OCI-LY3 (cell line): ENCODE measurements at regions not wholly inside any gene's neighbourhood (a gene's known extent, or its start where the extent isn't known, plus 50 kb on each side); places are given as distances from the start of the nearest gene placed in this dataset.

Source experiments
- H2AFZ ChIP-seq: fragments of 200-600, 300-600 bp; shearing (Covaris generic); 2 replicates; pipeline ENCODE4 v1.6.0; 2014; ENCODE audit warnings: antibody characterized with exemption, low read depth, low read length
- H3K27ac ChIP-seq: fragments of 200-600, 300-600 bp; sonication (generic); 2 replicates; pipeline ENCODE4 v1.5.1; 2014; ENCODE audit warnings: mild to moderate bottlenecking, low read length, moderate library complexity, mixed read lengths
- H3K27me3 ChIP-seq: fragments of 200-600, 300-600 bp; sonication (generic); 2 replicates; pipeline ENCODE4 v1.6.1; 2014; ENCODE audit warnings: low read depth, low read length, mixed read lengths
- H3K36me3 ChIP-seq: fragments of 200-600, 300-600 bp; sonication (generic); replicated peaks from 2 replicates; pipeline ENCODE3; 2014; ENCODE audit warnings: low read depth, low read length, mixed read lengths
- H3K4me1 ChIP-seq: fragments of 300-600, 200-600 bp; sonication (generic); 2 replicates; pipeline ENCODE4 v1.6.1; 2014; ENCODE audit warnings: low read length, mixed read lengths
- H3K4me2 ChIP-seq: fragments of 200-600, 300-600 bp; sonication (generic); 2 replicates; pipeline ENCODE4 v1.6.1; 2014; ENCODE audit warnings: low read length, mixed read lengths
- H3K4me3 ChIP-seq: fragments of 300-600, 200-600 bp; sonication (generic); 2 replicates; pipeline ENCODE4 v1.5.1; 2014; ENCODE audit warnings: antibody characterized with exemption, mild to moderate bottlenecking, low read length, moderate library complexity
- H3K79me2 ChIP-seq: fragments of 300-600, 200-600 bp; shearing (Covaris generic); 2 replicates; pipeline ENCODE4 v1.6.1; 2014; ENCODE audit warnings: mild to moderate bottlenecking, low read length, mixed read lengths
- H3K9ac ChIP-seq: fragments of 300-600, 200-600 bp; shearing (Covaris generic); 2 replicates; pipeline ENCODE4 v1.6.0; 2014; ENCODE audit warnings: mild to moderate bottlenecking, low read length, moderate library complexity
- H3K9me3 ChIP-seq: fragments of 200-600, 300-600 bp; shearing (Covaris generic); 2 replicates; pipeline ENCODE4 v1.6.1; 2014; ENCODE audit warnings: low read length, mixed read lengths; ENCODE audit not compliant: insufficient read depth
- H4K20me1 ChIP-seq: fragments of 200-600, 300-600 bp; sonication (generic); 2 replicates; pipeline ENCODE4 v1.6.1; 2016; ENCODE audit warnings: low read length, mixed read lengths; ENCODE audit not compliant: insufficient read depth
- EZH2phosphoT487 ChIP-seq: fragments of 200-600 bp; shearing (Covaris generic); IDR thresholded peaks from 2 replicates; pipeline ENCODE4 v1.6.1; 2018; ENCODE audit warnings: antibody characterized with exemption, mixed run types, low read depth
- TF ChIP-seq, protein P1 (sequence below): fragments of 200-600, 300-600 bp; sonication (generic); IDR thresholded peaks from 2 replicates; pipeline ENCODE4 v1.5.1; 2014; ENCODE audit warnings: antibody characterized with exemption, low read length, low read depth

- Histone ChIP-seq H3K4me2 (no peak overlapping the region), H4K20me1 (no peaks in the 10 kb centered on the region), H3K9ac (no peak overlapping the region), H3K9me3 (no peaks in the 10 kb centered on the region), H3K79me2 (no peaks in the 10 kb centered on the region), H3K4me3 (no peak overlapping the region), H2AFZ (no peak overlapping the region), H3K27ac (no peak overlapping the region), H3K4me1 (peaks cover 10% of the 10 kb centered on the region; the same call in 1 of the 2 replicates), H3K27me3 (no peaks in the 10 kb centered on the region), H3K36me3 (no peaks in the 10 kb centered on the region)
- no peak for TF ChIP-seq EZH2phosphoT487
- TF ChIP-seq, protein P1, sequence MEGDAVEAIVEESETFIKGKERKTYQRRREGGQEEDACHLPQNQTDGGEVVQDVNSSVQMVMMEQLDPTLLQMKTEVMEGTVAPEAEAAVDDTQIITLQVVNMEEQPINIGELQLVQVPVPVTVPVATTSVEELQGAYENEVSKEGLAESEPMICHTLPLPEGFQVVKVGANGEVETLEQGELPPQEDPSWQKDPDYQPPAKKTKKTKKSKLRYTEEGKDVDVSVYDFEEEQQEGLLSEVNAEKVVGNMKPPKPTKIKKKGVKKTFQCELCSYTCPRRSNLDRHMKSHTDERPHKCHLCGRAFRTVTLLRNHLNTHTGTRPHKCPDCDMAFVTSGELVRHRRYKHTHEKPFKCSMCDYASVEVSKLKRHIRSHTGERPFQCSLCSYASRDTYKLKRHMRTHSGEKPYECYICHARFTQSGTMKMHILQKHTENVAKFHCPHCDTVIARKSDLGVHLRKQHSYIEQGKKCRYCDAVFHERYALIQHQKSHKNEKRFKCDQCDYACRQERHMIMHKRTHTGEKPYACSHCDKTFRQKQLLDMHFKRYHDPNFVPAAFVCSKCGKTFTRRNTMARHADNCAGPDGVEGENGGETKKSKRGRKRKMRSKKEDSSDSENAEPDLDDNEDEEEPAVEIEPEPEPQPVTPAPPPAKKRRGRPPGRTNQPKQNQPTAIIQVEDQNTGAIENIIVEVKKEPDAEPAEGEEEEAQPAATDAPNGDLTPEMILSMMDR = no peak
Observed at GRCh38 chr10:4688168-4688567, 137.8 kb upstream of the AKR1E2 start.

GRCh38 chr10:4687397-4687796, 138.6 kb upstream of the AKR1E2 start:
- TF ChIP-seq, protein P1 = no peak
- TF ChIP-seq EZH2phosphoT487 = no peak
- H2AFZ ChIP-seq = no peak overlapping the region
- no peak overlapping the region for H3K4me2 ChIP-seq
- no peaks in the 10 kb centered on the region for H3K27me3 ChIP-seq
- H3K4me1 ChIP-seq = peaks cover 13% of the 10 kb centered on the region; the same call in 1 of the 2 replicates
- H4K20me1 ChIP-seq = no peaks in the 10 kb centered on the region
- H3K4me3 ChIP-seq = no peak overlapping the region
- no peaks in the 10 kb centered on the region for H3K36me3 ChIP-seq
- H3K9me3 ChIP-seq = no peaks in the 10 kb centered on the region
- no peak overlapping the region for H3K9ac ChIP-seq
- H3K79me2 ChIP-seq = no peaks in the 10 kb centered on the region
- no peak overlapping the region for H3K27ac ChIP-seq

DNA sequence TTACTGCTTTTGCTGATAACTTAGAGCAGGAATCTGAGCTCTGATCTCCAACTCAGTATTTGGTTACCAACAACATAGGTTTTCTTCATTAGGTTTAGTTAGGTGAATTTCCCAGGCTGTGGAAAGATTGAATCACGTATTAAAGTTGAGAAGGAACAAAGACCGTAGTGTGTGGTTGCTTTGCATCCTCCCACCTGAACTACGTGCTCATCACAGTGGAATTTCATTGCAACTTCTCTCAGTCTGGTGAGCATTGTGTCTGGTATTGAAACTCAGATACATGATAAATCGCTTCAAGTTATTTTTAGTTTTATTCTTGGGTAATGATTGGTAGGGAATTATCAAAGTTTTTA, 139.4 kb upstream of the AKR1E2 start:
- Histone ChIP-seq H3K4me1 (peaks cover 13% of the 10 kb centered on the region; the same call in 1 of the 2 replicates), H3K27ac (no peak overlapping the region), H3K4me2 (no peak overlapping the region), H3K9ac (no peak overlapping the region), H3K27me3 (no peaks in the 10 kb centered on the region), H3K4me3 (no peak overlapping the region), H3K36me3 (no peaks in the 10 kb centered on the region), H2AFZ (no peak overlapping the region), H3K9me3 (no peaks in the 10 kb centered on the region), H3K79me2 (no peaks in the 10 kb centered on the region), H4K20me1 (no peaks in the 10 kb centered on the region)
- TF ChIP-seq, protein P1 = no peak
- TF ChIP-seq EZH2phosphoT487 = no peak

DNA sequence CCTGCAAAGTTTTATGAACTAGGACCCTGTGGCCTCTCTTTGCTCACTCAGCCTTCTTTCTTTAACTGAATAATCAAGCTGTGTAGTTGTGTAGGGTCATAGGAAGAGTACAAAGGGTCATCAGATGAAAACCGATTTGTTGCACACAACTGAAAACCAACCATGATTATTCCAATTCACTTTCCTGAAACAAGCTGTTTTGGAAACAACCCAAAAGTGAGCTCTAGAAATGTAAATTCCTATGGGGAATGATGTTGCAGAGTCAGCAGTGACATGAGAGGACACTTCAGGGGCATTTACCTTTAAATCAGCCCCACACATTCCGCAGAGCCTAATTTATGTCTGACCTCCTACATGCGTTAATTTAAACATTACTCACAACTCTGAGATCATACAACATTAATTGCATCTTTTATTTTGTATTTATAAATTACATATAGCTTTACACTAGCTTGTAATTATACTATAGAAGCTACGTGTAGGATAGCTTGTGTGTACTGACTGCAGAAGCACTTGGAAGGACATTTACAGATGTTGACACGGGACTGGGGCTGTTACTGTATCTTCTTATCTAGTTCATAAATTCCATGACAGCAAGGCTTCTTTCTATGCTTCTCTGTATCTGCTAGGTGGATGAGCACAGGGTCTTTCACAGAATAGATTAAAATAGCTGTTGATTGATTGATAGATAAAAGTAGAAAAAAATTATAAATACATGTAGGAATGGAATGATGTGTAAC, 139.9 kb upstream of the AKR1E2 start:
- no peak overlapping the region for H3K4me2 ChIP-seq
- H2AFZ ChIP-seq = no peak overlapping the region
- no peak overlapping the region for H3K27ac ChIP-seq
- no peak overlapping the region for H3K9ac ChIP-seq
- no peak overlapping the region for H3K4me3 ChIP-seq
- TF ChIP-seq EZH2phosphoT487 = no peak
- TF ChIP-seq, protein P1 = no peak
- H3K4me1 ChIP-seq = peaks cover 13% of the 10 kb centered on the region; the same call in 1 of the 2 replicates
- H4K20me1 ChIP-seq = no peaks in the 10 kb centered on the region
- no peaks in the 10 kb centered on the region for H3K36me3 ChIP-seq
- no peaks in the 10 kb centered on the region for H3K27me3 ChIP-seq
- H3K79me2 ChIP-seq = no peaks in the 10 kb centered on the region
- H3K9me3 ChIP-seq = no peaks in the 10 kb centered on the region
